ENCODE measurements at regions not wholly inside any gene's neighbourhood (a gene's known extent, or its start where the extent isn't known, plus 50 kb on each side); places are given as distances from the start of the nearest gene placed in this dataset.
"Not testable (repeated sequence)": the region's sequence is repeated elsewhere in the genome, so short reads cannot be mapped to it uniquely, and the experiment has no call there.

GRCh38 chr2:31632201-31632600 lies 51.5 kb upstream of the SRD5A2 start:
- not testable (repeated sequence) for TF ChIP-seq EZH2 (IDR thresholded peaks at IDR 0.05; ENCODE audit: low read depth, unreplicated experiment); REST (IDR thresholded peaks at IDR 0.05; ENCODE audit: unreplicated experiment); ZNF114 (CRISPR knock-in tag; IDR thresholded peaks at IDR 0.05); JUNB (IDR thresholded peaks at IDR 0.05; ENCODE audit: unreplicated experiment); EZH2phosphoT487 (IDR thresholded peaks at IDR 0.05; ENCODE audit: unreplicated experiment); POLR2AphosphoS5 (IDR thresholded peaks at IDR 0.05; ENCODE audit: low read depth); CREB1 (CRISPR knock-in tag; IDR thresholded peaks at IDR 0.05; ENCODE audit: low read depth); ZNF462 (CRISPR knock-in tag; IDR thresholded peaks at IDR 0.05); ETS1 (IDR thresholded peaks at IDR 0.05)
- TF ChIP-seq, protein P1, sequence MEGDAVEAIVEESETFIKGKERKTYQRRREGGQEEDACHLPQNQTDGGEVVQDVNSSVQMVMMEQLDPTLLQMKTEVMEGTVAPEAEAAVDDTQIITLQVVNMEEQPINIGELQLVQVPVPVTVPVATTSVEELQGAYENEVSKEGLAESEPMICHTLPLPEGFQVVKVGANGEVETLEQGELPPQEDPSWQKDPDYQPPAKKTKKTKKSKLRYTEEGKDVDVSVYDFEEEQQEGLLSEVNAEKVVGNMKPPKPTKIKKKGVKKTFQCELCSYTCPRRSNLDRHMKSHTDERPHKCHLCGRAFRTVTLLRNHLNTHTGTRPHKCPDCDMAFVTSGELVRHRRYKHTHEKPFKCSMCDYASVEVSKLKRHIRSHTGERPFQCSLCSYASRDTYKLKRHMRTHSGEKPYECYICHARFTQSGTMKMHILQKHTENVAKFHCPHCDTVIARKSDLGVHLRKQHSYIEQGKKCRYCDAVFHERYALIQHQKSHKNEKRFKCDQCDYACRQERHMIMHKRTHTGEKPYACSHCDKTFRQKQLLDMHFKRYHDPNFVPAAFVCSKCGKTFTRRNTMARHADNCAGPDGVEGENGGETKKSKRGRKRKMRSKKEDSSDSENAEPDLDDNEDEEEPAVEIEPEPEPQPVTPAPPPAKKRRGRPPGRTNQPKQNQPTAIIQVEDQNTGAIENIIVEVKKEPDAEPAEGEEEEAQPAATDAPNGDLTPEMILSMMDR (conservative IDR thresholded peaks at IDR 0.05; ENCODE audit: low read depth in 2 of 2) = not testable (repeated sequence)
